Stomach (tissue), 4 donors: ENCODE measurements at regions not wholly inside any gene's neighbourhood (a gene's known extent, or its start where the extent isn't known, plus 50 kb on each side); places are given as distances from the start of the nearest gene placed in this dataset.

ENCODE experiments used
- CTCF ChIP-seq, 7 experiments: fragments of 450-650 bp in 4 of 7; fragments of 200-600 bp in 3 of 7; sonication (generic) in 3 of 7; IDR thresholded peaks; one replicate each; pipeline ENCODE4 v1.5.1; 2016 to 2019; ENCODE audit warnings: antibody characterized with exemption in 7 of 7, control low read depth in 2 of 7, mild to moderate bottlenecking in 1 of 7
- EP300 ChIP-seq: sonication (generic); formaldehyde crosslinking; IDR thresholded peaks from one replicate; pipeline ENCODE4 v1.6.1; 2017; ENCODE audit warnings: antibody characterized with exemption
- POLR2A ChIP-seq, 4 donors: fragments of 450-650 bp; IDR thresholded peaks; one replicate each; pipeline ENCODE4 v1.6.1; 2016; ENCODE audit warnings: antibody characterized with exemption in 4 of 4, control low read depth in 2 of 4, mild to moderate bottlenecking in 1 of 4, moderate library complexity in 1 of 4
- POLR2AphosphoS5 ChIP-seq, 3 donors: sonication (generic); formaldehyde crosslinking; IDR thresholded peaks; one replicate each; pipeline ENCODE4 v1.6.1; 2016; ENCODE audit warnings: antibody characterized with exemption in 3 of 3

- TF ChIP-seq CTCF (IDR thresholded peaks at IDR 0.05) (no peak), POLR2AphosphoS5 (IDR thresholded peaks at IDR 0.05) (no peak), POLR2A (IDR thresholded peaks at IDR 0.05) (no peak), EP300 (no peak)
These were observed 465.4 kb upstream of the CDH9 start for GRCh38 chr5:27503813-27504212.
